ENCODE measurements at regions not wholly inside any gene's neighbourhood (a gene's known extent, or its start where the extent isn't known, plus 50 kb on each side); places are given as distances from the start of the nearest gene placed in this dataset.

- TF ChIP-seq CTCF (IDR thresholded peaks at IDR 0.05) = no peak
- no peak for TF ChIP-seq POLR2A (IDR thresholded peaks at IDR 0.05)
- TF ChIP-seq POLR2AphosphoS5 (IDR thresholded peaks at IDR 0.05) = no peak
These were observed 402.6 kb downstream of the BCKDHB start for GRCh38 chr6:80508885-80509630.

Data from prostate gland (tissue), 2 donors.